Endodermal cell (in vitro differentiated cells): ENCODE measurements at regions not wholly inside any gene's neighbourhood (a gene's known extent, or its start where the extent isn't known, plus 50 kb on each side); places are given as distances from the start of the nearest gene placed in this dataset.
"Not testable (repeated sequence)": the region's sequence is repeated elsewhere in the genome, so short reads cannot be mapped to it uniquely, and the experiment has no call there.

ENCODE experiments used
- DNase-seq: peaks from one replicate; pipeline ENCODE4 v3.0.0-alpha.2; 2017
- H3K27ac ChIP-seq: 2 replicates; pipeline ENCODE4 v1.5.1; 2013; ENCODE audit warnings: mild to moderate bottlenecking, low read depth, low read length, moderate library complexity
- H3K27me3 ChIP-seq: 2 replicates; pipeline ENCODE4 v1.6.1; 2013; ENCODE audit warnings: mild to moderate bottlenecking, low read length, moderate library complexity; ENCODE audit not compliant: insufficient read depth, control insufficient read depth, poor library complexity, severe bottlenecking
- H3K36me3 ChIP-seq: 2 replicates; pipeline ENCODE4 v1.7.0; 2013; ENCODE audit warnings: mild to moderate bottlenecking, low read length, moderate library complexity; ENCODE audit not compliant: control insufficient read depth, insufficient read depth
- H3K4me1 ChIP-seq: one replicate; pipeline ENCODE4 v1.7.0; 2013; ENCODE audit warnings: low read length; ENCODE audit not compliant: control insufficient read depth, insufficient read depth
- H3K4me3 ChIP-seq: 2 replicates; pipeline ENCODE4 v1.5.1; 2013; ENCODE audit warnings: mild to moderate bottlenecking, low read length, moderate library complexity
- H3K9ac ChIP-seq: 2 replicates; pipeline ENCODE4 v1.6.1; 2013; ENCODE audit warnings: mild to moderate bottlenecking, low read length, moderate library complexity; ENCODE audit not compliant: poor library complexity, severe bottlenecking; ENCODE audit errors: extremely low read depth
- H3K9me3 ChIP-seq: 2 replicates; pipeline ENCODE4 v1.6.1; 2013; ENCODE audit warnings: mild to moderate bottlenecking, low read length, moderate library complexity; ENCODE audit not compliant: control insufficient read depth
- H3K27ac Mint-ChIP-seq: 2 replicates; pipeline ENCODE4 v1.8.0; 2020; ENCODE audit warnings: mixed read lengths
- H3K27me3 Mint-ChIP-seq: 2 replicates; pipeline ENCODE4 v1.8.0; 2021; ENCODE audit warnings: mild to moderate bottlenecking, mixed read lengths; ENCODE audit not compliant: insufficient read depth
- H3K36me3 Mint-ChIP-seq: 2 replicates; pipeline ENCODE4 v1.8.0; 2020; ENCODE audit warnings: low read depth, mixed read lengths
- H3K4me1 Mint-ChIP-seq: 2 replicates; pipeline ENCODE4 v1.8.0; 2020; ENCODE audit warnings: mixed read lengths
- H3K4me3 Mint-ChIP-seq: 2 replicates; pipeline ENCODE4 v1.8.0; 2020; ENCODE audit warnings: mild to moderate bottlenecking, moderate library complexity, mixed read lengths
- H3K9me3 Mint-ChIP-seq: 2 replicates; pipeline ENCODE4 v1.8.0; 2020; ENCODE audit warnings: mild to moderate bottlenecking, mixed read lengths
- WGBS, 2 experiments: methylation state at CpG; one replicate each; pipeline versions ENCODE4 v1.1.5 to v1.1.7; 2013; ENCODE audit warnings: missing lambda C conversion rate in 2 of 2, mixed read lengths in 1 of 2; ENCODE audit not compliant: insufficient coverage in 1 of 2, insufficient read length in 1 of 2; 5-methylcytosine and 5-hydroxymethylcytosine counted together
- TF ChIP-seq, protein P1 (sequence below): fragments of 200-600 bp; sonication (generic); conservative IDR thresholded peaks from 2 replicates; pipeline ENCODE4 v1.5.0; 2021; ENCODE audit warnings: antibody characterized with exemption, mild to moderate bottlenecking

DNA sequence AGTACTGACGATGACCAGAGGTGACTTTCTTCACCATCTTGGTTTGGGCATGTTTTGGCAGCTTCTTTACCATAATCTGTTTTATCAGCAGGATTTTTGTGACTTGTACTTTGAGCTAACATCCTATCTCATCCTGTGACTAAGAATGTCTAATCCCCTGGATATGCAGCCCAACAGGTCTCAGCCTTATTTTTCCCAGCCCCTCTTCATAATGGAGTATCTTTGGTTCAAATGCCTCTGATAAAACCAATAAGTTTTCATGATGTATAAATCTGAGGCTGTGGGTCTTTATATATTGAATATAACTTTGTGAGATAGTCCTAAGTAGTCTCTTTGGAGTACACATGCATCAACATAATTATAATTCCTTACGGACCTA is 186.9 kb upstream of the WSB1 start:
- H3K4me3 Mint-ChIP-seq: no peak overlapping the region
- DNase-seq: no peak
- H3K9me3 ChIP-seq: peaks cover 49% of the 10 kb centered on the region
- no peaks in the 10 kb centered on the region for H3K27me3 ChIP-seq
- H3K36me3 Mint-ChIP-seq: no peaks in the 10 kb centered on the region
- peaks cover 62% of the 10 kb centered on the region for H3K9me3 Mint-ChIP-seq
- H3K27ac ChIP-seq: no peak overlapping the region
- no peaks in the 10 kb centered on the region for H3K4me1 Mint-ChIP-seq
- H3K36me3 ChIP-seq: no peaks in the 10 kb centered on the region
- H3K27ac Mint-ChIP-seq: no peak overlapping the region
- no peaks in the 10 kb centered on the region for H3K27me3 Mint-ChIP-seq
- H3K4me3 ChIP-seq: no peak overlapping the region
- no peak overlapping the region for H3K9ac ChIP-seq
- TF ChIP-seq, protein P1, sequence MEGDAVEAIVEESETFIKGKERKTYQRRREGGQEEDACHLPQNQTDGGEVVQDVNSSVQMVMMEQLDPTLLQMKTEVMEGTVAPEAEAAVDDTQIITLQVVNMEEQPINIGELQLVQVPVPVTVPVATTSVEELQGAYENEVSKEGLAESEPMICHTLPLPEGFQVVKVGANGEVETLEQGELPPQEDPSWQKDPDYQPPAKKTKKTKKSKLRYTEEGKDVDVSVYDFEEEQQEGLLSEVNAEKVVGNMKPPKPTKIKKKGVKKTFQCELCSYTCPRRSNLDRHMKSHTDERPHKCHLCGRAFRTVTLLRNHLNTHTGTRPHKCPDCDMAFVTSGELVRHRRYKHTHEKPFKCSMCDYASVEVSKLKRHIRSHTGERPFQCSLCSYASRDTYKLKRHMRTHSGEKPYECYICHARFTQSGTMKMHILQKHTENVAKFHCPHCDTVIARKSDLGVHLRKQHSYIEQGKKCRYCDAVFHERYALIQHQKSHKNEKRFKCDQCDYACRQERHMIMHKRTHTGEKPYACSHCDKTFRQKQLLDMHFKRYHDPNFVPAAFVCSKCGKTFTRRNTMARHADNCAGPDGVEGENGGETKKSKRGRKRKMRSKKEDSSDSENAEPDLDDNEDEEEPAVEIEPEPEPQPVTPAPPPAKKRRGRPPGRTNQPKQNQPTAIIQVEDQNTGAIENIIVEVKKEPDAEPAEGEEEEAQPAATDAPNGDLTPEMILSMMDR: no peak
- WGBS, 2 experiments: 8% methylated on average over 1 of the region's 2 CpGs; no CpG with 5 or more reads in 1 of the 2 experiments
- H3K4me1 ChIP-seq: no peaks in the 10 kb centered on the region

DNA sequence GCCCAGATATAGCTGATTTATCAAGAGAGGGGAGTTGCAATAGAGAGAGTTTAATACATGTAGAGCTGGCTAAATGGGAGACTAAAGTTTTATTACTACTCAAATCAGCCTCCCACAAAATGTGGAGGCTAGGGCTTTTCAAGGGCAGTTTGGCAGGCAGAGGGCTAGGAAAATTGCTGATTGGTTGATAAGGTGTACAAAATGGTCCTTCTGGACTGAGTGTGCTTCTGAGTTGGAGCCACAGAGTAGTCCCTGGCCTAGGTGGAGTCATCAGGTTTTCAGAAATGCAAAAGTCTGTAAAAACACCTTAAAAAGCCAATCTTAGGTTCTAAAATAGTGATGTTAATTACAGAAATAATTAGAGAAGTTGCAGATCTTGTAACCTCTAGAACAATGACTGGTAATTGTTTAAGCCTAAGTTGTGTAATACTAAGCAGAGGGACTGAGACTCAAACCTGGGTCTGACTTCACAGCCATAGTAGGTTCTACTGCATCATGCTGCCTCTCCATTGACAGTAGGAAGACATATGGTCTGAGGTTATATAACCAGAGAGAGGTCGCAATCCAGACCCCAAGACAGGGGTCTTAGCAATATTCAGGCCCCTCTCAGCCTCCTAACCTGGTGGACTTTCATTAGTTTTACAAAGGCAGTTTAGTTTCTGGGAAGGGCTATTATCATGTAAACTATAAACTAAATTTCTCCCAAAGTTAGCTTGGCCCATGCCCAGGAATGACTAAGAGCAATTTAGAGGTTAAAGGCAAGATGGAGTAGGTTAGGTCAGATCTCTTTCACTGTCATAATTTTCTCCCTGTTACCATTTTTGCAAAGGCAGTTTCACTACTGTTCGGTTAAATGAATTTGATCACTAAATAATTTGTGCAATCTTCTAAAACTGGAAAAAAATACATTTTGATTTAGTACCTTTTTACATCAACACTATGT is 186.3 kb upstream of the WSB1 start:
- 22 to 47% methylated on average over 1 to 2 of the region's 2 CpGs for WGBS, 2 experiments
- not testable (repeated sequence) for H3K27ac Mint-ChIP-seq, H3K36me3 Mint-ChIP-seq

DNA sequence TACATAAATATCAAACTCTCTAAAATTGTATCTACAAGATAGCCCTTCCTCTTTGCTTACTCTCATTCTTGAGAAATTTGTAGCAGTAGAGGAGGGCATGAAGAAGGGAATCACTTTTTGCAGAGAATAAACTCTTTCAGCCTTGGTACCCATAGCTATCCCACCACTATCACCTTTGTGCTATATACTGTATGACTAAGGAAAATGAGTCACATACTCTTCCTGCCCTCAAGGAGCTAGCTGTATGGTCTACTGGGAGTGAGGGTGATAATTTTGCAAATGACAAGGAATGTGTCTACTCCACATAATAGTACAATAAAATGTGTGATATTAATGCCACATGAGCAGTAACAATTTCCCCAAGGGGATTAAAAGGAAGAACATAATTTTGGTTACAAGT is 184.6 kb upstream of the WSB1 start:
- Histone ChIP-seq H3K9ac (no peak overlapping the region), H3K4me3 (no peak overlapping the region), H3K36me3 (no peaks in the 10 kb centered on the region), H3K27ac (no peak overlapping the region), H3K4me1 (no peaks in the 10 kb centered on the region), H3K27me3 (no peaks in the 10 kb centered on the region), H3K9me3 (peaks cover 64% of the 10 kb centered on the region)
- H3K36me3 Mint-ChIP-seq: no peaks in the 10 kb centered on the region
- no peak overlapping the region for H3K4me3 Mint-ChIP-seq
- H3K27ac Mint-ChIP-seq: no peak overlapping the region
- H3K27me3 Mint-ChIP-seq: no peaks in the 10 kb centered on the region
- peaks cover 73% of the 10 kb centered on the region for H3K9me3 Mint-ChIP-seq
- no peak for DNase-seq
- H3K4me1 Mint-ChIP-seq: no peaks in the 10 kb centered on the region
- TF ChIP-seq, protein P1: no peak

More for the DNA sequence above, 186.3 kb upstream of the WSB1 start:
- not testable (repeated sequence) for H3K36me3 ChIP-seq, H3K4me1 ChIP-seq, H3K4me1 Mint-ChIP-seq, H3K4me3 Mint-ChIP-seq, DNase-seq, H3K27me3 ChIP-seq, H3K9ac ChIP-seq, H3K27ac ChIP-seq, H3K27me3 Mint-ChIP-seq, H3K4me3 ChIP-seq
- peaks cover 62% of the 10 kb centered on the region for H3K9me3 Mint-ChIP-seq
- H3K9me3 ChIP-seq: peaks cover 52% of the 10 kb centered on the region
